ENCODE measurements at regions not wholly inside any gene's neighbourhood (a gene's known extent, or its start where the extent isn't known, plus 50 kb on each side); places are given as distances from the start of the nearest gene placed in this dataset.
"Not testable (repeated sequence)": the region's sequence is repeated elsewhere in the genome, so short reads cannot be mapped to it uniquely, and the experiment has no call there.

DNA sequence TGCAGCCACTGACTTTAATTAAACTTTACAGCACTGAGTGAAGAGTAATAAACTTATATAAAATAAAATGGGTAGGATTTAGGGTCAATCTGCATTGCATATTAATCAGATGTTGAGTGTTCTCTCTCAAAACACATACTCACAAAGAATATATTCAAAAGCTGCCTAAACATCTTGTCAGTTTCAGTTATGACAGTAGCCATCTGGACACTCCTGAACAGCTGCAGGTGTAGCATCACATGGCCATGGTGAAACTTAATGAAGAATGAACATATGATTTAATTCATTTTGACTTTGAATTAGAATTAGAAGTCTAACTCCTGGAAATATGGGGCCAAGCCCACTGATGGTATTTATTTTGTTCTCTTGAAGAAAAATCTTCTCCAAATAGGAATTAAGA lies 684.3 kb upstream of the RAG2 start:
- H3K4me1 ChIP-seq (ENCODE audit: insufficient read depth, low read length) = no peaks in the 10 kb centered on the region
- H3K36me3 ChIP-seq (ENCODE audit: insufficient read depth, low read length) = no peaks in the 10 kb centered on the region
- peaks cover 3% of the 10 kb centered on the region; the same call in 1 of the 2 replicates for H3K9me3 ChIP-seq (ENCODE audit: insufficient read depth, low read depth, low read length)
- H3K9ac ChIP-seq (ENCODE audit: low read depth, low read length) = no peak overlapping the region
- no peak overlapping the region for H3K4me3 ChIP-seq (ENCODE audit: low read length)
- no peaks in the 10 kb centered on the region for H3K27me3 ChIP-seq (ENCODE audit: insufficient read depth, low read length)
- H3K27ac ChIP-seq (ENCODE audit: low read depth, low read length) = no peak overlapping the region

GRCh38 chr11:37280200-37280599 lies 682.2 kb upstream of the RAG2 start:
- Histone ChIP-seq H3K27ac (ENCODE audit: low read depth, low read length) (no peak overlapping the region), H3K4me3 (ENCODE audit: low read length) (no peak overlapping the region), H3K9me3 (ENCODE audit: insufficient read depth, low read depth, low read length) (no peaks in the 10 kb centered on the region), H3K4me1 (ENCODE audit: insufficient read depth, low read length) (no peaks in the 10 kb centered on the region), H3K27me3 (ENCODE audit: insufficient read depth, low read length) (no peaks in the 10 kb centered on the region), H3K36me3 (ENCODE audit: insufficient read depth, low read length) (no peaks in the 10 kb centered on the region), H3K9ac (ENCODE audit: low read depth, low read length) (no peak overlapping the region)
- WGBS = 100% methylated on average over 2 of the region's 2 CpGs

DNA sequence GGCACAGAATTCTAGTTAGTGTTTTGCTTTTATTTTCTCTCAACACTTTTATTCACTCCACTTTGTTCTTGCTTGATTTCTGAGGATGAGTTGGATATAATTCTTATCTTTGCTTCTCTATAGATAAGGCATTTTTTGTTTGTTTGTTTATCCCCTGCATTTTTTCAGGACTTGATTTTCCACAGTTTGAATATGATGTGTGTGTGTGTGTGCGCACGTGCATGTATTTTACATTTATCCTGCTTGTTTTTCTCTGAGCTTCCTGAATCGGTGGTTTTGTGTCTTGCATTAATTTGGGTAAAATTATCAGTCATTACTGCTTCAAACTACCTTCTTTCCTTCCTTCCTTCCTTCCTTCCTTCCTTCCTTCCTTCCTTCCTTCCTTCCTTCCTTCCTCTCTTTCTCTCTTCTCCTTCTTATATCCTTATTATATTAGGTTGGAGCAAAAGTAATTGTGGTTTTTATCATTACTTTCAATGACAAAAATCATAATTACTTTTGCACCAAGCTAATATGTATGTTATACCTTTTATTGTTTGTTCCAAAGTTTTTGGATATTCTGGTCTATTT lies 679.9 kb upstream of the RAG2 start:
- H3K36me3 ChIP-seq (ENCODE audit: insufficient read depth, low read length) = no peaks in the 10 kb centered on the region
- no peaks in the 10 kb centered on the region for H3K4me1 ChIP-seq (ENCODE audit: insufficient read depth, low read length)
- H3K27me3 ChIP-seq (ENCODE audit: insufficient read depth, low read length) = no peaks in the 10 kb centered on the region
- 82% methylated on average over 2 of the region's 3 CpGs for WGBS
- H3K9me3 ChIP-seq (ENCODE audit: insufficient read depth, low read depth, low read length) = no peaks in the 10 kb centered on the region
- no peak overlapping the region for H3K27ac ChIP-seq (ENCODE audit: low read depth, low read length)
- no peak overlapping the region for H3K9ac ChIP-seq (ENCODE audit: low read depth, low read length)
- H3K4me3 ChIP-seq (ENCODE audit: low read length) = no peak overlapping the region

DNA sequence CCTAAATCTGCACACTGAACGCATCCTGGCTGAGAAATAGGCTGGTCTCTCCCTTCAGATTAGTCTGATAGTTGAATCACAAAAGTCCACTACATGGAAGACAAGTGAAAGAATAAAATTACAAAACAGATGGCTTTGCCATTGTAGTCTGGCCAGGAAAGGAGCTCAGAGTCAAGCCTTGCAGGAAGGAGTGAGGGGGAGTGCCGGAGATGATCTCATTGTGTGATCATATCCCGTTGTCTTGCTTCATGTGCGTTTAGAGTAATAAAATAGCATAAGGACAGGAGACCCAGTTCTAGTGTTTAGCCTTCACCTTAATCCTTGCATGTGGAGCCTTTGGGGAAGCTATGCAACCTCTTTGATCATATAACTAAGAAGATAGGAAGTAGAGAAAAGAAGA lies 666.7 kb upstream of the RAG2 start:
- Histone ChIP-seq H3K4me3 (ENCODE audit: low read length) (no peak overlapping the region), H3K27ac (ENCODE audit: low read depth, low read length) (no peak overlapping the region), H3K9ac (ENCODE audit: low read depth, low read length) (no peak overlapping the region), H3K36me3 (ENCODE audit: insufficient read depth, low read length) (no peaks in the 10 kb centered on the region), H3K4me1 (ENCODE audit: insufficient read depth, low read length) (no peaks in the 10 kb centered on the region), H3K9me3 (ENCODE audit: insufficient read depth, low read depth, low read length) (no peaks in the 10 kb centered on the region), H3K27me3 (ENCODE audit: insufficient read depth, low read length) (no peaks in the 10 kb centered on the region)
- WGBS = 75% methylated on average over 4 of the region's 4 CpGs

DNA sequence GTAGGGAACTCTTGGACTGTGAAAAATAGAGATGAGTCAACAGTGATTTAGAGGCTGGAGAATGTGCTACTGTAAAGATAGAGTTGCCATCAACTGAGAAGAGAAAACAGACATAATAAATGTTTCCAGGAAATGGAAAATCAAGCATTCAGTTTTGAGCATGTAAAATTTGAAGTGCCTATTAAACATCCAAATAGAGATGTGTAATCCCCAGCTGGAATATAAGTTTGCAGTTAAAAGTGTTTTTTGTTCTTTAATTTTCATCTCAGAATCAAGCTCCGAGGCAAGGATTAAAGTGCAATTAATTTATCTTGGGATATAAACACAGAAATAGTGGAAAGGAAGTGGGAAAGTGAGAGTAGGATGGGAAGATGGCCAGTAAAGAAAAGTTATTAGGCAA lies 666.0 kb upstream of the RAG2 start:
- H3K4me3 ChIP-seq (ENCODE audit: low read length) = no peak overlapping the region
- no peak overlapping the region for H3K27ac ChIP-seq (ENCODE audit: low read depth, low read length)
- no peaks in the 10 kb centered on the region for H3K36me3 ChIP-seq (ENCODE audit: insufficient read depth, low read length)
- H3K9ac ChIP-seq (ENCODE audit: low read depth, low read length) = no peak overlapping the region
- 0 out of 2 replicates have a peak, but pooled peaks cover 4% of the 10 kb centered on the region for H3K4me1 ChIP-seq (ENCODE audit: insufficient read depth, low read length)
- 95% methylated on average over 1 of the region's 1 CpG for WGBS
- no peaks in the 10 kb centered on the region for H3K27me3 ChIP-seq (ENCODE audit: insufficient read depth, low read length)
- no peaks in the 10 kb centered on the region; the same call in 1 of the 2 replicates for H3K9me3 ChIP-seq (ENCODE audit: insufficient read depth, low read depth, low read length)

DNA sequence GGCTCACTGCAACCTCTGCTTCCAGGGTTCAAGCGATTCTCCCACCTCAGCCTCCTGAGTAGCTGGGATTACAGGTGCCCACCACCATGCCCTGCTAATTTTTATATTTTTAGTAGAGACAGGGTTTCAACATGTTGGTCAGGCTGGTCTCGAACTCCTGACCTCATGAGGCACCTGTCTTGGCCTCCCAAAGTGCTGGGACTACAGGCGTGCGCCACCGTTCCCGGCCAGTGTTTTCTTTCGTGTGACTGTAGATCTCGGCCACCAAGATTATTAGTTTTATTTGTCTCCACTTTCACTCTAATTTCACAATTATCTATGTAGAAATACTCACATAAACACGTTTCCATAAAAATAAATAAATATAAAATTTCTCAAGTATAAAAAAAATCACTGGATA lies 665.4 kb upstream of the RAG2 start:
- not testable (repeated sequence) for H3K9me3 ChIP-seq (ENCODE audit: insufficient read depth, low read depth, low read length); H3K9ac ChIP-seq (ENCODE audit: low read depth, low read length); H3K36me3 ChIP-seq (ENCODE audit: insufficient read depth, low read length); H3K27me3 ChIP-seq (ENCODE audit: insufficient read depth, low read length); H3K4me1 ChIP-seq (ENCODE audit: insufficient read depth, low read length); H3K4me3 ChIP-seq (ENCODE audit: low read length); H3K27ac ChIP-seq (ENCODE audit: low read depth, low read length)
- WGBS = 96% methylated on average over 8 of the region's 9 CpGs

- Histone ChIP-seq H3K9me3 (ENCODE audit: insufficient read depth, low read depth, low read length) (peaks cover under 1% of the 10 kb centered on the region; the same call in 1 of the 2 replicates), H3K4me1 (ENCODE audit: insufficient read depth, low read length) (0 out of 2 replicates have a peak, but pooled peaks cover 4% of the 10 kb centered on the region), H3K9ac (ENCODE audit: low read depth, low read length) (no peak overlapping the region), H3K27ac (ENCODE audit: low read depth, low read length) (no peak overlapping the region), H3K4me3 (ENCODE audit: low read length) (no peak overlapping the region), H3K27me3 (ENCODE audit: insufficient read depth, low read length) (no peaks in the 10 kb centered on the region), H3K36me3 (ENCODE audit: insufficient read depth, low read length) (no peaks in the 10 kb centered on the region)
- 92% methylated on average over 3 of the region's 3 CpGs for WGBS
Observed at GRCh38 chr11:37259734-37260133, 661.7 kb upstream of the RAG2 start.

GRCh38 chr11:37248145-37248544 lies 650.1 kb upstream of the RAG2 start:
- H3K27me3 ChIP-seq (ENCODE audit: insufficient read depth, low read length) = no peaks in the 10 kb centered on the region
- H3K4me1 ChIP-seq (ENCODE audit: insufficient read depth, low read length) = no peaks in the 10 kb centered on the region
- no peak overlapping the region for H3K27ac ChIP-seq (ENCODE audit: low read depth, low read length)
- peaks cover 8% of the 10 kb centered on the region; the same call in 1 of the 2 replicates for H3K9me3 ChIP-seq (ENCODE audit: insufficient read depth, low read depth, low read length)
- no peak overlapping the region for H3K9ac ChIP-seq (ENCODE audit: low read depth, low read length)
- 92% methylated on average over 1 of the region's 2 CpGs for WGBS
- no peaks in the 10 kb centered on the region for H3K36me3 ChIP-seq (ENCODE audit: insufficient read depth, low read length)
- no peak overlapping the region for H3K4me3 ChIP-seq (ENCODE audit: low read length)

- not testable (repeated sequence) for H3K4me3 ChIP-seq (ENCODE audit: low read length); H3K27me3 ChIP-seq (ENCODE audit: insufficient read depth, low read length); H3K9me3 ChIP-seq (ENCODE audit: insufficient read depth, low read depth, low read length); H3K9ac ChIP-seq (ENCODE audit: low read depth, low read length); H3K27ac ChIP-seq (ENCODE audit: low read depth, low read length); H3K36me3 ChIP-seq (ENCODE audit: insufficient read depth, low read length); H3K4me1 ChIP-seq (ENCODE audit: insufficient read depth, low read length)
- 88% methylated on average over 14 of the region's 15 CpGs for WGBS
Observed at GRCh38 chr11:37246092-37246491, 648.1 kb upstream of the RAG2 start.

DNA sequence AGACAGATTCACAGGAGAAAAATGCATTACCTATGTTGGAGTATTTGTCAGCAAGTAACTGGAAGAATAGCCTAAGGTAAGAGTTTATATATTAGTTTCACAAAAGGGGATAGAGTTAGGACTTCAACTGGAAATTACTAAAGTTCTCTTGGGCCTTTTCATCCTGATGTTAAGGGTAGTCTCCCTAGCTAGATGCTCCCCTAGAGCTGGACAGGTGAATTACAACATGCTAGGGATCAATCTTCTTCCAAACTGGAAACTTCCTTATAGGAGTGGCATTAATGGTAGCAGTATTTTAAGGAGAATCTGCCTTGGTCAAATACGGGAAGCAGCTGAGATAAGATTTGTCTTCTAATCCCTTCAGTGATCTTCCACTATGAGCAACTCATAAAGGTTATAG lies 632.8 kb upstream of the RAG2 start:
- peaks cover 14% of the 10 kb centered on the region for H3K9me3 ChIP-seq (ENCODE audit: insufficient read depth, low read depth, low read length)
- WGBS = 60% methylated on average over 1 of the region's 1 CpG
- H3K9ac ChIP-seq (ENCODE audit: low read depth, low read length) = no peak overlapping the region
- H3K4me1 ChIP-seq (ENCODE audit: insufficient read depth, low read length) = no peaks in the 10 kb centered on the region
- no peaks in the 10 kb centered on the region for H3K36me3 ChIP-seq (ENCODE audit: insufficient read depth, low read length)
- H3K4me3 ChIP-seq (ENCODE audit: low read length) = no peak overlapping the region
- H3K27ac ChIP-seq (ENCODE audit: low read depth, low read length) = no peak overlapping the region
- no peaks in the 10 kb centered on the region for H3K27me3 ChIP-seq (ENCODE audit: insufficient read depth, low read length)

DNA sequence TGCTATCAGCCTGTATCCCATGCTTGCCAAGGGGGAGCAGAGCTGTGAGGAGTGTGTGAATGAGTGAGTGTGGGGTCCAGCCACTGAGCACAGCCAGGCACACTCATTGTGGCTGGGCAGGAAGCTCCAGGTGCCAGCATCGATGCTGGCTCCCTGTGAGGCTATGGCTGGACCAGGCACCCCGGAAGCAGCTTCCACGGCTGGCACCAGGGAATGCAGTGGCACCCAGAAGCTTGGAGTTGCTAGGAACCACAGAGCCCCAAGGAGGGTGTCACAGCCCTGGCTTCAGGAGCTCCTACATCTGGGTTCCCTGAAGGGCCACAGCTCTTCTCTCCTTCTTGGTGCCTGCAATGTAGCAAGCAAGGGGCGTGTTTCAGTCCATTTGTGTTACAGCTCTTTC lies 625.9 kb upstream of the RAG2 start:
- no peaks in the 10 kb centered on the region for H3K27me3 ChIP-seq (ENCODE audit: insufficient read depth, low read length)
- H3K9ac ChIP-seq (ENCODE audit: low read depth, low read length) = no peak overlapping the region
- H3K4me3 ChIP-seq (ENCODE audit: low read length) = no peak overlapping the region
- no peak overlapping the region for H3K27ac ChIP-seq (ENCODE audit: low read depth, low read length)
- 94% methylated on average over 4 of the region's 4 CpGs for WGBS
- peaks cover 43% of the 10 kb centered on the region for H3K9me3 ChIP-seq (ENCODE audit: insufficient read depth, low read depth, low read length)
- no peaks in the 10 kb centered on the region for H3K36me3 ChIP-seq (ENCODE audit: insufficient read depth, low read length)
- no peaks in the 10 kb centered on the region for H3K4me1 ChIP-seq (ENCODE audit: insufficient read depth, low read length)

DNA sequence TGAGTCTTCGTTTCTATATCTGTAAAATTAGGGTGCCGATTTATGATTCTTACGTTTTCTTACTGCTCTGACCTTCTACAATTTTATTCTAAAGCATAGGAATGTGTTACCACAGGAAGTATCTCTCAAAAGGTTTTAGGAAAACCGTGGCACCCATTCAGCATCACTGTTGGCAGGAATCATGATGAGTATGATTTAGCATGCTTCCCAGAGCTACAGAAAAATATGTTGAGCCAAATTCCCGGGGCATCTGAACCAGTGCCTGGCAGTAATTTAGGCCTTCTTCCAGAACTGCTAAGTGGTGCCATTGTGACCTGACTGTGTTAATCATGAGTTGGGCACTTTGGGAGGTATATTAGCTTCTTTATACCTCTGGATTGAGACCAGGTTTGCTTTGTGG lies 605.0 kb upstream of the RAG2 start:
- WGBS = 96% methylated on average over 5 of the region's 5 CpGs
- Histone ChIP-seq H3K9ac (ENCODE audit: low read depth, low read length) (no peak overlapping the region), H3K36me3 (ENCODE audit: insufficient read depth, low read length) (no peaks in the 10 kb centered on the region), H3K27me3 (ENCODE audit: insufficient read depth, low read length) (no peaks in the 10 kb centered on the region), H3K9me3 (ENCODE audit: insufficient read depth, low read depth, low read length) (no peaks in the 10 kb centered on the region), H3K4me3 (ENCODE audit: low read length) (no peak overlapping the region), H3K4me1 (ENCODE audit: insufficient read depth, low read length) (peaks cover 10% of the 10 kb centered on the region; the same call in 1 of the 2 replicates), H3K27ac (ENCODE audit: low read depth, low read length) (no peak overlapping the region)
